CD4-positive, alpha-beta memory T cell (primary cell): ENCODE measurements at regions not wholly inside any gene's neighbourhood (a gene's known extent, or its start where the extent isn't known, plus 50 kb on each side); places are given as distances from the start of the nearest gene placed in this dataset.

Experiments
- CTCF ChIA-PET: fragments of 350-600 bp; sonication (Branson Sonifier 250); formaldehyde crosslinking; loops from one replicate; lab custom pipeline; 2021; ENCODE audit warnings: inconsistent platforms; ENCODE audit not compliant: partially characterized antibody; lab: Charles Lee
- POLR2A ChIA-PET: fragments of 350-600 bp; sonication (Branson Sonifier 250); formaldehyde crosslinking; loops from one replicate; lab custom pipeline; 2021; ENCODE audit not compliant: partially characterized antibody; lab: Charles Lee
- DNase-seq, 5 donors: peaks; one replicate each; pipeline versions ENCODE4 v3.0.0 to v3.0.0-alpha.2; 2020 to 2022; ENCODE audit warnings: mixed read lengths in 1 of 5
- H3K27ac ChIP-seq: one replicate; pipeline ENCODE4 v1.7.0; 2013; ENCODE audit warnings: low read depth, low read length
- H3K27me3 ChIP-seq: 2 replicates; pipeline ENCODE4 v1.7.0; 2013; ENCODE audit warnings: mild to moderate bottlenecking, low read length, moderate library complexity; ENCODE audit not compliant: insufficient read depth
- H3K36me3 ChIP-seq: 2 replicates; pipeline ENCODE4 v1.7.0; 2013; ENCODE audit warnings: mild to moderate bottlenecking, low read length, moderate library complexity; ENCODE audit not compliant: insufficient read depth
- H3K4me1 ChIP-seq: 2 replicates; pipeline ENCODE4 v1.7.0; 2013; ENCODE audit warnings: mild to moderate bottlenecking, low read length, moderate library complexity; ENCODE audit not compliant: insufficient read depth
- H3K4me3 ChIP-seq, 2 donors: one replicate each; pipeline ENCODE4 v1.7.0; 2013; ENCODE audit warnings: low read length in 2 of 2, mild to moderate bottlenecking in 1 of 2
- H3K9me3 ChIP-seq, 2 donors: one replicate each; pipeline ENCODE4 v1.7.0; 2013; ENCODE audit warnings: low read length in 2 of 2, control low read depth in 1 of 2; ENCODE audit not compliant: control insufficient read depth in 1 of 2
- H3K27ac Mint-ChIP-seq, 7 donors: one replicate each; pipeline ENCODE4 v1.8.0; 2020 to 2021; ENCODE audit warnings: mixed read lengths in 7 of 7, mild to moderate bottlenecking in 6 of 7, inconsistent platforms in 3 of 7, moderate library complexity in 3 of 7
- H3K27me3 Mint-ChIP-seq, 2 donors: one replicate each; pipeline ENCODE4 v1.8.0; 2020 to 2021; ENCODE audit warnings: mixed read lengths in 2 of 2
- H3K36me3 Mint-ChIP-seq, 2 donors: one replicate each; pipeline ENCODE4 v1.8.0; 2020 to 2021; ENCODE audit warnings: mixed read lengths in 2 of 2, inconsistent platforms in 1 of 2, mild to moderate bottlenecking in 1 of 2
- H3K4me1 Mint-ChIP-seq, 4 donors: one replicate each; pipeline ENCODE4 v1.8.0; 2020 to 2021; ENCODE audit warnings: mixed read lengths in 4 of 4, mild to moderate bottlenecking in 1 of 4
- H3K4me3 Mint-ChIP-seq, 8 donors: one replicate each; pipeline ENCODE4 v1.8.0; 2020 to 2021; ENCODE audit warnings: mixed read lengths in 8 of 8, mild to moderate bottlenecking in 7 of 8, moderate library complexity in 6 of 8, inconsistent platforms in 3 of 8
- H3K9me3 Mint-ChIP-seq, 8 donors: one replicate each; pipeline ENCODE4 v1.8.0; 2020 to 2021; ENCODE audit warnings: mixed read lengths in 8 of 8, mild to moderate bottlenecking in 5 of 8, inconsistent platforms in 3 of 8, moderate library complexity in 1 of 8
- intact Hi-C: fragments of 100-400 bp; cut with micrococcal nuclease; formaldehyde crosslinking; loops from one replicate; pipeline ENCODE4 v1.15.1; 2023

- no peak overlapping the region for H3K27ac Mint-ChIP-seq
- no peaks in the 10 kb centered on the region for H3K9me3 ChIP-seq
- no peak overlapping the region for H3K27ac ChIP-seq
- no peaks in the 10 kb centered on the region for H3K4me1 Mint-ChIP-seq
- DNase-seq: no peak
- H3K4me1 ChIP-seq: no peaks in the 10 kb centered on the region
- CTCF ChIA-PET: no interaction called here
- no peaks in the 10 kb centered on the region for H3K27me3 Mint-ChIP-seq
- no peaks in the 10 kb centered on the region for H3K27me3 ChIP-seq
- intact Hi-C loops: no loop called here
- no peak overlapping the region for H3K4me3 Mint-ChIP-seq
- POLR2A ChIA-PET: no interaction called here
- H3K9me3 Mint-ChIP-seq: peaks cover 0 to 5% (median 0%) of the 10 kb centered on the region in 8 donors
- no peak overlapping the region for H3K4me3 ChIP-seq
- no peaks in the 10 kb centered on the region for H3K36me3 Mint-ChIP-seq
- no peaks in the 10 kb centered on the region for H3K36me3 ChIP-seq
These were observed 83.7 kb downstream of the FAT3 start for GRCh38 chr11:92308366-92308765.

DNA sequence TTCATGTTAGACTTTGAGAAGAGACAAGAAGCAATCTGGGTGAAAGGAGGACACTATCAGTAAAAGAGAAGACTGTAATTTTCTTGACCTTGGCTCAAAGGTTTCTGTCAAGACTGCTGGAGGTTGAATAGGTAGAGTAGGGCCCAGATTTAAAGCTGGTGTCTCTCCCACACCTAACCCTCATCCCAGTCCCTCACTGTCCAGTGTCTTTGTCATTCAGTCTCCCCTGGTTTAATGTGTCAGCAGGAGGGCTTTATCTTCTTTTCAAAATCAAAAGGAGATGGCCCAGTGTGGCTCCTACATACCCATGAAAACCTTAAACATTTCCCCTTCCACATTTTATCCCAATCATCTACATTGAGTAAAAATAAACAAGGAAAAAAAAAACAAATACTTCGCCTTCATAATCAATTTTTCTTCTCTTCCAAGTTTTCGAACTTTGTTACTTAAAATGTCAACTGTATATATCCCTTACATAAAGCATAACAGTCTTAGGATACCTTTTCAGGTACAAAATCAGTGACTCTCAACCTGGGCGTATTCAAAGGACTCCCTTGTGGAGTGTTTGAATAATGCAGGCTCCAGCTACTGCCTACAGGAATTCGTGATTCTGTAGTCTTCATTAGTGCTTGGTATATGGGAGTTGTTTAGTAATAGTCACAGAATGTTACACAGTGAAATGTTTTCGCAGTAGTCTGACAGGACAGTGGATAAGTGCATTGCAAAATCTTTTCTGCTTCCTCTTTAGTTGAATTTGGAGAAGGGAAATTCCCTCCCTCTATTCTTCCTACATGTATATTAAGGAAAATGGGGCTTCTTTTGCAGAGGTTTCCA is 87.2 kb downstream of the FAT3 start:
- no peaks in the 10 kb centered on the region for H3K4me1 Mint-ChIP-seq

DNA sequence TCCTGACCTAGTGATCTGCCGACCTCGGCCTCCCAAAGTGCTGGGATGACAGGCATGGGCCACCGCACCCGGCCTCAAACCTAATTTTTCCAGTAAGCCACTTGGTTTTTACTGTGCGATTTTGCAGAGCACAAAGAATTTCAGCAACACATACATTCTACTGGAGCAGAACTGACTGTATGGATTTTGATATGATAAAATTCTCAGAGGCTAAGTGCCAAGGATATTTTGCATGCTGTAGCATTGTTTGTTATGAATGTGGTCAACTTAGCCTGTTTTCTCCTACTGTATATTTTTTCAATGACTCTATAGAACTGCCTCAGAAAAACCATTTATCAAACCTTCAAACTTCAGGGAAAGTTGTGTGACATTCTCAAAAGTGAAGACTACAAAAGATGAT is 89.2 kb downstream of the FAT3 start:
- no peak overlapping the region for H3K27ac Mint-ChIP-seq
- peaks cover 0 to 8% (median 0%) of the 10 kb centered on the region in 8 donors for H3K9me3 Mint-ChIP-seq
- ChIA-PET CTCF (no interaction called here), POLR2A (no interaction called here)
- no peaks in the 10 kb centered on the region for H3K27me3 ChIP-seq
- no peaks in the 10 kb centered on the region for H3K27me3 Mint-ChIP-seq
- DNase-seq: no peak
- no peaks in the 10 kb centered on the region for H3K4me1 ChIP-seq
- H3K27ac ChIP-seq: no peak overlapping the region
- no peak overlapping the region for H3K4me3 ChIP-seq
- no peaks in the 10 kb centered on the region for H3K36me3 ChIP-seq
- no peak overlapping the region for H3K4me3 Mint-ChIP-seq
- intact Hi-C loops: no loop called here
- H3K36me3 Mint-ChIP-seq: no peaks in the 10 kb centered on the region
- H3K4me1 Mint-ChIP-seq: no peaks in the 10 kb centered on the region
- H3K9me3 ChIP-seq: no peaks in the 10 kb centered on the region

More for the DNA sequence above, 87.2 kb downstream of the FAT3 start:
- no peak for DNase-seq
- no peaks in the 10 kb centered on the region for H3K36me3 Mint-ChIP-seq
- no peak overlapping the region for H3K4me3 Mint-ChIP-seq
- H3K27ac Mint-ChIP-seq: no peak overlapping the region
- intact Hi-C loops: no loop called here
- no peaks in the 10 kb centered on the region for H3K36me3 ChIP-seq
- no peaks in the 10 kb centered on the region for H3K27me3 ChIP-seq
- H3K27ac ChIP-seq: no peak overlapping the region
- ChIA-PET POLR2A (no interaction called here), CTCF (no interaction called here)
- no peaks in the 10 kb centered on the region for H3K27me3 Mint-ChIP-seq
- no peak overlapping the region for H3K4me3 ChIP-seq
- H3K9me3 ChIP-seq: no peaks in the 10 kb centered on the region
- H3K4me1 ChIP-seq: no peaks in the 10 kb centered on the region
- H3K9me3 Mint-ChIP-seq: peaks cover 0 to 5% (median 0%) of the 10 kb centered on the region in 8 donors

DNA sequence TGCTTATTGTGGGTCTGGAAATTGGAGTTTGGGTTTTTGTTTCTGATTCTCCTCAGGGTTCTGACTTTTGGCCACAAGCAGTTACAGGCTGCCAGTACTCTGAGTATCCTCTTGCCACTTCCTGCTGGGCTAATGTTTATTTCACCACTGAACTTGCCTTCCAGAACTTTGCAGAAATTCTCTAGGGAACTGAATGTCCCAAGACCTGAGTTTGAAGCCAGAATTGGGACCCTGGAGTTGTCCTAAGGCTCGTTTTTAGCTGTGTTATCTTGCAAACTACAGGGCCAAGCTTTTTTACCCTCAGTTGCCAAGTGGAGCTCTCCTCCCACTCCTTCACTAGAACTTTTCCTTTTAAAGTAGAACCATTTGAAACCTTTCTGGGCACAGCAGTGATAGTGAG is 89.9 kb downstream of the FAT3 start:
- no peaks in the 10 kb centered on the region for H3K4me1 ChIP-seq
- Mint-ChIP-seq H3K4me1 (no peaks in the 10 kb centered on the region), H3K4me3 (no peak overlapping the region), H3K27me3 (no peaks in the 10 kb centered on the region), H3K9me3 (peaks cover 0 to 6% (median under 1%) of the 10 kb centered on the region in 8 donors), H3K27ac (no peak overlapping the region), H3K36me3 (no peaks in the 10 kb centered on the region)
- no peaks in the 10 kb centered on the region for H3K27me3 ChIP-seq
- no peak for DNase-seq
- intact Hi-C loops: no loop called here
- no peak overlapping the region for H3K4me3 ChIP-seq
- H3K27ac ChIP-seq: no peak overlapping the region
- ChIA-PET CTCF (no interaction called here), POLR2A (no interaction called here)
- no peaks in the 10 kb centered on the region for H3K9me3 ChIP-seq
- H3K36me3 ChIP-seq: no peaks in the 10 kb centered on the region

GRCh38 chr11:92316106-92316809 is 91.6 kb downstream of the FAT3 start:
- Histone ChIP-seq H3K27me3 (no peaks in the 10 kb centered on the region), H3K27ac (no peak overlapping the region), H3K36me3 (no peaks in the 10 kb centered on the region), H3K9me3 (no peaks in the 10 kb centered on the region), H3K4me1 (no peaks in the 10 kb centered on the region), H3K4me3 (no peak overlapping the region)
- no peaks in the 10 kb centered on the region for H3K36me3 Mint-ChIP-seq
- no peak overlapping the region for H3K4me3 Mint-ChIP-seq
- DNase-seq: no peak
- intact Hi-C loops: no loop called here
- H3K27ac Mint-ChIP-seq: no peak overlapping the region
- peaks cover 0 to 6% (median 2%) of the 10 kb centered on the region in 8 donors for H3K9me3 Mint-ChIP-seq
- H3K27me3 Mint-ChIP-seq: no peaks in the 10 kb centered on the region
- POLR2A ChIA-PET: no interaction called here
- CTCF ChIA-PET: no interaction called here
- H3K4me1 Mint-ChIP-seq: no peaks in the 10 kb centered on the region

DNA sequence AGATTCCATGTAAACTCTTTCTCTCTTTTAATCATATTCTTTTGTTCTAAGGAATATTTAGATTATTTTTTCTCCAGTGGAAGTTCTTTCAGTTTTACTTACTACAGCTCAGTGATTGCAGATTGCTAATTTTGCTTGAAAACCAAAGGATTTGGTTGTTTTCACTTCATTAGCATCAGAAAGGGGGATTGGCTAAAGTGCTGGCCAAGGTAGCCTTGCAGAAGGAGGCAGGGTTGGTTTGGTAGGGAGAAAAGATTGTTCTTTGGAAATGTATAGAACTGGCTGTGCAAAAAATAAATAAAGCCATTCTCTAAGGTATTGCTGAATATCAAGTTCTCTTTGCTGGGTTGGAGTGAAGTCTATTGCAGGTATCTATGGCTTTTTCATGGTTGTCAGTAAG is 92.6 kb downstream of the FAT3 start:
- CTCF ChIA-PET: no interaction called here
- DNase-seq: no peak
- Mint-ChIP-seq H3K27me3 (no peaks in the 10 kb centered on the region), H3K27ac (no peak overlapping the region), H3K4me1 (no peaks in the 10 kb centered on the region), H3K36me3 (no peaks in the 10 kb centered on the region), H3K4me3 (no peak overlapping the region), H3K9me3 (peaks cover 0 to 6% (median under 1%) of the 10 kb centered on the region in 8 donors)
- no peaks in the 10 kb centered on the region for H3K9me3 ChIP-seq
- no peaks in the 10 kb centered on the region for H3K36me3 ChIP-seq
- no peaks in the 10 kb centered on the region for H3K4me1 ChIP-seq
- no peaks in the 10 kb centered on the region for H3K27me3 ChIP-seq
- H3K4me3 ChIP-seq: no peak overlapping the region
- H3K27ac ChIP-seq: no peak overlapping the region
- POLR2A ChIA-PET: no interaction called here
- intact Hi-C loops: no loop called here

- no peaks in the 10 kb centered on the region for H3K36me3 ChIP-seq
- no peaks in the 10 kb centered on the region for H3K36me3 Mint-ChIP-seq
- H3K9me3 ChIP-seq: no peaks in the 10 kb centered on the region
- H3K9me3 Mint-ChIP-seq: peaks cover 0 to 8% (median 2%) of the 10 kb centered on the region in 8 donors
- H3K4me1 ChIP-seq: no peaks in the 10 kb centered on the region
- intact Hi-C loops: no loop called here
- H3K4me3 ChIP-seq: no peak overlapping the region
- no peak overlapping the region for H3K4me3 Mint-ChIP-seq
- H3K27me3 Mint-ChIP-seq: no peaks in the 10 kb centered on the region
- ChIA-PET POLR2A (no interaction called here), CTCF (no interaction called here)
- no peak overlapping the region for H3K27ac ChIP-seq
- H3K27me3 ChIP-seq: no peaks in the 10 kb centered on the region
- H3K27ac Mint-ChIP-seq: no peak overlapping the region
- DNase-seq: no peak
- H3K4me1 Mint-ChIP-seq: no peaks in the 10 kb centered on the region
These were observed 93.1 kb downstream of the FAT3 start for GRCh38 chr11:92317721-92318120.
